ENCODE measurements at regions not wholly inside any gene's neighbourhood (a gene's known extent, or its start where the extent isn't known, plus 50 kb on each side); places are given as distances from the start of the nearest gene placed in this dataset.

- DNase-seq (ENCODE audit: low spot score) = no peak
Measured at GRCh38 chr17:6940186-6940649, 55.6 kb upstream of the ALOX12 start.

GRCh38 chr17:6941989-6942388 lies 53.9 kb upstream of the ALOX12 start:
- DNase-seq (ENCODE audit: low spot score) = no peak

DNA sequence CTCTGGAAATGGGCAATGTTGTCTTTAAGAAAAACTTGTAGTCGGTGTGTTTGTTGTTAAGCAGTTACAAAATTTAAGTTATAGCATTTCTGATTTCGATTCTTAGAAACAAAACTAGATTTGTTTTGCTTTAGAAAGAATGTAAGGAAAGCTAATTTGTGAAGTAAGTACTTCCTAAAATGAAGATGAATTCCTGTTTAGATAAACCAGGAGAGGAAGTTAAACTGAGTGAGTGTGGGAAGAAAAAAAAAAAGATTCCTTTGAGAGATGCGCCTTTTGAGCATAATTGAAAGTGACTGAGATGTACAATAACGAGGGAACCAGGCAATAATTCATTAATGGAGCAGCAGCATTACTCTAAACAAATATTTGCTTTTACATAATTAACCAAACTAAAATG lies 52.4 kb upstream of the ALOX12 start:
- no peak for DNase-seq (ENCODE audit: low spot score)
